Activated CD4-positive, alpha-beta T cell treated with anti-CD3 and anti-CD28 coated beads, Interleukin-2, amount 10 ng/mL, durations not matched to agents 7 days and 5 days (primary cell): ENCODE measurements at regions not wholly inside any gene's neighbourhood (a gene's known extent, or its start where the extent isn't known, plus 50 kb on each side); places are given as distances from the start of the nearest gene placed in this dataset.

Experiments
- CTCF ChIA-PET: fragments of 350-600 bp; sonication (Branson Sonifier 250); formaldehyde crosslinking; loops from one replicate; lab custom pipeline; 2021; ENCODE audit warnings: antibody characterized with exemption; lab: Charles Lee
- POLR2A ChIA-PET: fragments of 350-600 bp; sonication (Branson Sonifier 250); formaldehyde crosslinking; loops from one replicate; lab custom pipeline; 2021; ENCODE audit warnings: antibody characterized with exemption; lab: Charles Lee
- DNase-seq: peaks from one replicate; pipeline ENCODE4 v3.0.0-alpha.2; 2020
- H3K27ac Mint-ChIP-seq: one replicate; pipeline ENCODE4 v1.8.0; 2021; ENCODE audit warnings: mild to moderate bottlenecking, moderate library complexity, mixed read lengths
- H3K27me3 Mint-ChIP-seq: one replicate; pipeline ENCODE4 v1.8.0; 2021; ENCODE audit warnings: mixed read lengths
- H3K36me3 Mint-ChIP-seq: one replicate; pipeline ENCODE4 v1.8.0; 2021; ENCODE audit warnings: low read depth, mixed read lengths
- H3K4me1 Mint-ChIP-seq: one replicate; pipeline ENCODE4 v1.8.0; 2021; ENCODE audit warnings: mixed read lengths
- H3K4me3 Mint-ChIP-seq: one replicate; pipeline ENCODE4 v1.8.0; 2021; ENCODE audit warnings: mild to moderate bottlenecking, moderate library complexity, mixed read lengths
- H3K9me3 Mint-ChIP-seq: one replicate; pipeline ENCODE4 v1.8.0; 2021; ENCODE audit warnings: mixed read lengths

- no peaks in the 10 kb centered on the region for H3K36me3 Mint-ChIP-seq
- H3K4me3 Mint-ChIP-seq = no peak overlapping the region
- ChIA-PET POLR2A (no interaction called here), CTCF (no interaction called here)
- H3K9me3 Mint-ChIP-seq = no peaks in the 10 kb centered on the region
- no peaks in the 10 kb centered on the region for H3K4me1 Mint-ChIP-seq
- DNase-seq = no peak
- H3K27me3 Mint-ChIP-seq = peaks cover 12% of the 10 kb centered on the region
- H3K27ac Mint-ChIP-seq = no peak overlapping the region
Measured at GRCh38 chr5:61686491-61687257, 354.6 kb downstream of the ZSWIM6 start.

GRCh38 chr5:61687371-61687770 lies 355.3 kb downstream of the ZSWIM6 start:
- ChIA-PET POLR2A (no interaction called here), CTCF (no interaction called here)
- DNase-seq = no peak

GRCh38 chr5:61689153-61689846 lies 357.2 kb downstream of the ZSWIM6 start:
- Mint-ChIP-seq H3K27me3 (peaks cover 16% of the 10 kb centered on the region), H3K4me1 (no peaks in the 10 kb centered on the region), H3K4me3 (no peak overlapping the region), H3K27ac (no peak overlapping the region), H3K9me3 (no peaks in the 10 kb centered on the region), H3K36me3 (no peaks in the 10 kb centered on the region)
- ChIA-PET CTCF (no interaction called here), POLR2A (no interaction called here)
- DNase-seq = no peak

More at GRCh38 chr5:61687371-61687770, 355.3 kb downstream of the ZSWIM6 start:
- H3K36me3 Mint-ChIP-seq = no peaks in the 10 kb centered on the region
- no peaks in the 10 kb centered on the region for H3K9me3 Mint-ChIP-seq
- H3K4me1 Mint-ChIP-seq = no peaks in the 10 kb centered on the region
- no peak overlapping the region for H3K4me3 Mint-ChIP-seq
- peaks cover 16% of the 10 kb centered on the region for H3K27me3 Mint-ChIP-seq
- no peak overlapping the region for H3K27ac Mint-ChIP-seq

- Mint-ChIP-seq H3K9me3 (no peaks in the 10 kb centered on the region), H3K27me3 (no peaks in the 10 kb centered on the region), H3K36me3 (no peaks in the 10 kb centered on the region), H3K27ac (no peak overlapping the region), H3K4me1 (no peaks in the 10 kb centered on the region), H3K4me3 (no peak overlapping the region)
- DNase-seq = no peak
- CTCF ChIA-PET = interaction anchor here (1.0 kb wide), 1 partner anchor 19 kb away, joined by 3 read pairs; no protein-coding TSS in a partner anchor
- POLR2A ChIA-PET = no interaction called here
Measured at GRCh38 chr5:61697809-61698558, 365.9 kb downstream of the ZSWIM6 start.

GRCh38 chr5:61701877-61702602 lies 370.0 kb downstream of the ZSWIM6 start:
- Mint-ChIP-seq H3K4me3 (no peak overlapping the region), H3K4me1 (no peaks in the 10 kb centered on the region), H3K27ac (no peak overlapping the region), H3K9me3 (no peaks in the 10 kb centered on the region), H3K36me3 (no peaks in the 10 kb centered on the region), H3K27me3 (no peaks in the 10 kb centered on the region)
- no peak for DNase-seq
- ChIA-PET POLR2A (no interaction called here), CTCF (no interaction called here)

- H3K27me3 Mint-ChIP-seq = no peaks in the 10 kb centered on the region
- H3K27ac Mint-ChIP-seq = no peak overlapping the region
- no peaks in the 10 kb centered on the region for H3K36me3 Mint-ChIP-seq
- H3K9me3 Mint-ChIP-seq = no peaks in the 10 kb centered on the region
- no peak overlapping the region for H3K4me3 Mint-ChIP-seq
- no peak for DNase-seq
- no peaks in the 10 kb centered on the region for H3K4me1 Mint-ChIP-seq
- ChIA-PET POLR2A (no interaction called here), CTCF (no interaction called here)
Measured at GRCh38 chr5:61702784-61703183, 370.7 kb downstream of the ZSWIM6 start.

GRCh38 chr5:61704289-61704688 lies 372.2 kb downstream of the ZSWIM6 start:
- DNase-seq = no peak
- H3K9me3 Mint-ChIP-seq = no peaks in the 10 kb centered on the region
- POLR2A ChIA-PET = no interaction called here
- H3K27me3 Mint-ChIP-seq = no peaks in the 10 kb centered on the region
- H3K4me3 Mint-ChIP-seq = no peak overlapping the region
- H3K36me3 Mint-ChIP-seq = no peaks in the 10 kb centered on the region
- CTCF ChIA-PET = no interaction called here
- no peak overlapping the region for H3K27ac Mint-ChIP-seq
- no peaks in the 10 kb centered on the region for H3K4me1 Mint-ChIP-seq

- Mint-ChIP-seq H3K4me1 (no peaks in the 10 kb centered on the region), H3K36me3 (no peaks in the 10 kb centered on the region), H3K4me3 (no peak overlapping the region), H3K27me3 (no peaks in the 10 kb centered on the region), H3K27ac (no peak overlapping the region), H3K9me3 (no peaks in the 10 kb centered on the region)
- DNase-seq = no peak
- ChIA-PET CTCF (no interaction called here), POLR2A (no interaction called here)
Measured at GRCh38 chr5:61706751-61707150, 374.7 kb downstream of the ZSWIM6 start.

GRCh38 chr5:61719124-61719523 lies 387.1 kb downstream of the ZSWIM6 start:
- CTCF ChIA-PET = no interaction called here
- H3K9me3 Mint-ChIP-seq = peaks cover 4% of the 10 kb centered on the region

GRCh38 chr5:61720829-61721228 lies 388.8 kb downstream of the ZSWIM6 start:
- H3K4me1 Mint-ChIP-seq = no peaks in the 10 kb centered on the region
- ChIA-PET CTCF (interaction anchor here (0.9 to 1.2 kb wide), 2 partner anchors 9 to 663 kb away, joined by 3 read pairs; no protein-coding TSS in a partner anchor), POLR2A (no interaction called here)
- no peaks in the 10 kb centered on the region for H3K36me3 Mint-ChIP-seq
- no peak overlapping the region for H3K27ac Mint-ChIP-seq
- DNase-seq = no peak
- H3K9me3 Mint-ChIP-seq = peaks cover 4% of the 10 kb centered on the region
- no peak overlapping the region for H3K4me3 Mint-ChIP-seq
- H3K27me3 Mint-ChIP-seq = peaks cover 7% of the 10 kb centered on the region

More at GRCh38 chr5:61719124-61719523, 387.1 kb downstream of the ZSWIM6 start:
- POLR2A ChIA-PET = no interaction called here
- H3K4me1 Mint-ChIP-seq = no peaks in the 10 kb centered on the region
- H3K27me3 Mint-ChIP-seq = peaks cover 7% of the 10 kb centered on the region
- no peaks in the 10 kb centered on the region for H3K36me3 Mint-ChIP-seq
- DNase-seq = no peak
- H3K27ac Mint-ChIP-seq = no peak overlapping the region
- H3K4me3 Mint-ChIP-seq = no peak overlapping the region

GRCh38 chr5:61724102-61724501 lies 392.0 kb downstream of the ZSWIM6 start:
- CTCF ChIA-PET = no interaction called here
- Mint-ChIP-seq H3K27ac (no peak overlapping the region), H3K36me3 (no peaks in the 10 kb centered on the region), H3K27me3 (peaks cover 7% of the 10 kb centered on the region), H3K9me3 (peaks cover 4% of the 10 kb centered on the region), H3K4me3 (no peak overlapping the region), H3K4me1 (no peaks in the 10 kb centered on the region)
- DNase-seq = no peak
- POLR2A ChIA-PET = no interaction called here

- Mint-ChIP-seq H3K36me3 (no peaks in the 10 kb centered on the region), H3K27me3 (peaks cover 9% of the 10 kb centered on the region), H3K27ac (no peak overlapping the region), H3K4me3 (no peak overlapping the region), H3K9me3 (no peaks in the 10 kb centered on the region), H3K4me1 (no peaks in the 10 kb centered on the region)
- CTCF ChIA-PET = interaction anchor here (0.6 kb wide), 1 partner anchor 469 kb away, joined by 3 read pairs; no protein-coding TSS in a partner anchor
- no peak for DNase-seq
- POLR2A ChIA-PET = no interaction called here
Measured at GRCh38 chr5:61728287-61728686, 396.2 kb downstream of the ZSWIM6 start.
